ENCODE measurements at regions not wholly inside any gene's neighbourhood (a gene's known extent, or its start where the extent isn't known, plus 50 kb on each side); places are given as distances from the start of the nearest gene placed in this dataset.

GRCh38 chr11:128341280-128342248 is 245.8 kb downstream of the ETS1 start:
- TF ChIP-seq ZNF274 (IDR thresholded peaks at IDR 0.05; ENCODE audit: low read depth, low read length) (no peak), YY1 (IDR thresholded peaks at IDR 0.05; ENCODE audit: insufficient read depth, insufficient read length) (no peak), SUZ12 (IDR thresholded peaks at IDR 0.05; ENCODE audit: extremely low read depth, insufficient read depth, insufficient read length) (no peak)
